ENCODE measurements at regions not wholly inside any gene's neighbourhood (a gene's known extent, or its start where the extent isn't known, plus 50 kb on each side); places are given as distances from the start of the nearest gene placed in this dataset.
A peak's percentile ranks its signal among the peaks of the same experiment; 100 is the strongest.
"Not testable (repeated sequence)": the region's sequence is repeated elsewhere in the genome, so short reads cannot be mapped to it uniquely, and the experiment has no call there.

DNA sequence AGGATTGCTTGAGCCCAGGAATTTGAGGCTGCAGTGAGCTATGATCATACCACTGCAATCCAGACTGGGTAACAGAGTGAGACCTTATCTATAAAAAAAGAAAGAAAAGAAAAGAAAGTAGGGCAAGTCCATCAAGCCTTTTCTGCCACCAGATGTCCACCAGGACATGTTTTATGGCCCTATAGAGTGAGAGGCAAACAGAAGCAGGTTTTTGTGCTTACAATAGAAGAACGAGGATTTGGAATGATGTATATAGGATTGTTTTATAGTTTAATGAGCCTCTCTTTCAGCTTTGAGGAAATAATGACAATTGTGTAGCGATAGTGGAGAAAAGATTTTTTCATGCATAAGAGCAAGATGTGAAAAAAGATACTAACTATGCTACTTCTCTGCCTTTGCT, 480.5 kb downstream of the KLF12 start:
- TF ChIP-seq, protein P1, sequence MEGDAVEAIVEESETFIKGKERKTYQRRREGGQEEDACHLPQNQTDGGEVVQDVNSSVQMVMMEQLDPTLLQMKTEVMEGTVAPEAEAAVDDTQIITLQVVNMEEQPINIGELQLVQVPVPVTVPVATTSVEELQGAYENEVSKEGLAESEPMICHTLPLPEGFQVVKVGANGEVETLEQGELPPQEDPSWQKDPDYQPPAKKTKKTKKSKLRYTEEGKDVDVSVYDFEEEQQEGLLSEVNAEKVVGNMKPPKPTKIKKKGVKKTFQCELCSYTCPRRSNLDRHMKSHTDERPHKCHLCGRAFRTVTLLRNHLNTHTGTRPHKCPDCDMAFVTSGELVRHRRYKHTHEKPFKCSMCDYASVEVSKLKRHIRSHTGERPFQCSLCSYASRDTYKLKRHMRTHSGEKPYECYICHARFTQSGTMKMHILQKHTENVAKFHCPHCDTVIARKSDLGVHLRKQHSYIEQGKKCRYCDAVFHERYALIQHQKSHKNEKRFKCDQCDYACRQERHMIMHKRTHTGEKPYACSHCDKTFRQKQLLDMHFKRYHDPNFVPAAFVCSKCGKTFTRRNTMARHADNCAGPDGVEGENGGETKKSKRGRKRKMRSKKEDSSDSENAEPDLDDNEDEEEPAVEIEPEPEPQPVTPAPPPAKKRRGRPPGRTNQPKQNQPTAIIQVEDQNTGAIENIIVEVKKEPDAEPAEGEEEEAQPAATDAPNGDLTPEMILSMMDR (IDR thresholded peaks at IDR 0.05; ENCODE audit: low read length, missing control alignments), result no peak
- no peak for DNase-seq (ENCODE audit: low read depth)
- H3K4me3 ChIP-seq (replicated peaks; ENCODE audit: low read depth, low read length), result no peak overlapping the region

DNA sequence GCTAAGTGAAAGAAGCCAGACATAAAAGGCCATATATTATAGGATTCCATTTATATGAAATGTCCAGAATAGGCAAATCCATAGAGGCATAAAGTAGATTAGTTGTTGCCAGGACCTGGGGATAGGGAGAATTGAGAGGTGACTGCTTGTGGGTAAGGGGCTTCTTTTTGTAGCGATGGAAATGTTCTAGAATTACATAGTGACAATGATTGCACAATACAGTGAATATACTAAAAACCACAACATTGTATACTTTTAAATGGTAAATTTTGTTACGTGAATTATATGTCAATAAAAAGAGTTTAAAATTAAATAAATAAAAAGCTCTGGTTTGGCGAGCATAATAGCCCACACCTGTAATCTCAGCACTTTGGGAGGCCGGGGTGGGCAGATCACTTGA, 486.8 kb downstream of the KLF12 start:
- DNase-seq (ENCODE audit: low read depth), result no peak
- TF ChIP-seq, protein P1 (IDR thresholded peaks at IDR 0.05; ENCODE audit: low read length, missing control alignments), result no peak
- H3K4me3 ChIP-seq (replicated peaks; ENCODE audit: low read depth, low read length), result no peak overlapping the region

DNA sequence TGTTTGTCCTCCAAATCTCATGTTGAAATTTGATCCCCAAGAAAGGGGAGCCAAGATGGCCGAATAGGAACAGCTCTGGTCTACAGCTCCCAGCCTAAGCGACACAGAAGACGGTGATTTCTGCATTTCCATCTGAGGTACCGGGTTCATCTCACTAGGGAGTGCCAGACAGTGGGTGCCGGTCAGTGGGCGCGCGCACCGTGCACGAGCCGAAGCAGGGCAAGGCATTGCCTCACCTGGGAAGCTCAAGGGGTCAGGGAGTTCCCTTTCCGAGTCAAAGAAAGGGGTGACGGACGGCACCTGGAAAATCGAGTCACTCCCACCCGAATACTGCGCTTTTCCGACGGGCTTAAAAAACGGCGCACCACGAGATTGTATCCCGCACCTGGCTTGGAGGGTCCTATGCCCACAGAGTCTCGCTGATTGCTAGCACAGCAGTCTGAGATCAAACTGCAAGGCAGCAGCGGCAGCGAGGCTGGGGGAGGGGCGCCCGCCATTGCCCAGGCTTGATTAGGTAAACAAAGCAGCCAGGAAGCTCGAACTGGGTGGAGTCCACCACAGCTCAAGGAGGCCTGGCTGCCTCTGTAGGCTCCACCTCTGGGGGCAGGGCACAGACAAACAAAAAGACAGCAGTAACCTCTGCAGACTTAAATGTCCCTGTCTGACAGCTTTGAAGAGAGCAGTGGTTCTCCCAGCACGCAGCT, 493.6 kb downstream of the KLF12 start:
- DNase-seq (ENCODE audit: low read depth), result not testable (repeated sequence)

DNA sequence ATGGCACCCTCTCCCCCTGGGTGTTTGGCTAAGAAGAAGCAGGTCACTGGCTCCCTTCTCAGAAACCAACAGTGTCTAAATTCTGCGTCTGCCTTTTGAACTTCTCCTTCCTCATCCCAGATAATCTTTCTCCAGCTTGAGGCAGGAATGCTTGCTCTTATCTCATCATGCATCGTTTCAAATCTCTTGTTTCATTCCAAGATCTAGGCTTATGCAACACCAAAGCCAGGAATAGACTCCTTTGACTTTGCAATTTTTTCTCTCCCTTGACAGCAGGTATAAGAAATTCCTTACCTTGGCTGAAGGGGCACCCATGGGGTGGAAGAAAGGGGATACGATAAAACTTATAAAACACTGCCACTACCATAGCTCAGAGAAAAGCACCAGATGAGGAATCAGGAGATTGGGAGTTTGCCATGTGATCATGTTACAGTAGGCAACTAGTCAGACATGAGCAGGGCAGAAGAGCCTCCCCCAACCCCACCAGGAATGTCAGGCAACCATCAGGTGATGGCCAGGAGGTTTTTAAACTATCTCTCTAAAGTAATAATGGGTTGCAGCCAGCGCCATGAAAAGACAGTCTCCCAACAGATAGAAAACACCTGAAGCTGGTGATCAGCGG, 498.9 kb downstream of the KLF12 start:
- TF ChIP-seq, protein P1 (IDR thresholded peaks at IDR 0.05; ENCODE audit: low read length, missing control alignments), result no peak

More for the DNA sequence above, 493.6 kb downstream of the KLF12 start:
- not testable (repeated sequence) for H3K4me3 ChIP-seq (replicated peaks; ENCODE audit: low read depth, low read length)

DNA sequence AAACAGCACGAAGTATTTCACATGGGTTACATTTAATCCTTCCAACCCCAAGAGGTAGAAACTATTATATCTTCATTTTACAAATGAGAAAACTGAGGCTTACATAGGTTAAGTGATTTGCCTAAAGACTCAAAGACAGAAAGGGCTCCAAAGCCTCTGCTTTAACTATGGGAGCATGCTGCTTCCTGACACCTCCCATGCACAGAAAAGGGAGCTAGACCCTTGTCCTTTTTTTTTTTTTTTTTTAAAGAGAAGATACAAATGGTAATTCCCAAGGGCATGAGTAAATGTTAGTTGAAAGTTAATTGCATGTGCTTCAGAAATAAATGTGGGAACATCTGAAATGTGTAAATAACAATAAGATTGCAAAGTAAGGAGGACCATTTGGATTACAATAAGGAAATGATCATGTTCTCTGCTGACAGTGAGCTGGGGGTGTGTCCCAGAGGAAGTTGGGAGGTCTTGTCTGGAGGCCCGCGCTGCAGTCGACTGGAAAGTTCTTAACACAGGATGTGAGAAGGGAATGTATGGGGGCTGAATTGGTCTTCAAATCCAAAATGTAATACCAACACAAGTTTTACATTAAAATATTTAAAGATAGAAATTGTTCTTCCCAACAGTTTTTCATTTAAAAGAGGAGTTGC, 500.3 kb downstream of the KLF12 start:
- TF ChIP-seq, protein P1 (IDR thresholded peaks at IDR 0.05; ENCODE audit: low read length, missing control alignments), result no peak
- peak; percentile 14 for DNase-seq (ENCODE audit: low read depth)
- no peak overlapping the region for H3K4me3 ChIP-seq (replicated peaks; ENCODE audit: low read depth, low read length)

More for the DNA sequence above, 498.9 kb downstream of the KLF12 start:
- no peak for DNase-seq (ENCODE audit: low read depth)
- no peak overlapping the region for H3K4me3 ChIP-seq (replicated peaks; ENCODE audit: low read depth, low read length)

DNA sequence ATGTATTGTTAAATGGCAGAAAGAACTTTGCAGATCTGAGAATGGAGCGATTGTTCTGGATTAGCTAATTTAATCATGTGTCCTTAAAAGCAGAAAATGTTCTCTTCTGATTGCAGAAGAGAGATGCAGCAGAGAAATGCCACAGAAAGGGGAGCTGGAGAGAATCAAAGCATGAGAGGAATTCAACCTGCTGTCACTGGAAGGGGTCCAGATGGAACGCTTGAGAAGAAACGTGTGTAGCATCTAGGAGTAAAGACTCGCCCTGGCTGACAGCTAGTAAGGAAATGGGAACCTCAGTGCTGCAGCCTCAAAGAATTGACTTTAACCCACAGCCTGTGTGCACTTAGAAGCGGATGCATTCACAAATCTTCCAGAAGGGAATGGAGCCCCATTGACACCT, 502.8 kb downstream of the KLF12 start:
- TF ChIP-seq, protein P1 (IDR thresholded peaks at IDR 0.05; ENCODE audit: low read length, missing control alignments), result no peak
- no peak overlapping the region for H3K4me3 ChIP-seq (replicated peaks; ENCODE audit: low read depth, low read length)
- DNase-seq (ENCODE audit: low read depth), result no peak

DNA sequence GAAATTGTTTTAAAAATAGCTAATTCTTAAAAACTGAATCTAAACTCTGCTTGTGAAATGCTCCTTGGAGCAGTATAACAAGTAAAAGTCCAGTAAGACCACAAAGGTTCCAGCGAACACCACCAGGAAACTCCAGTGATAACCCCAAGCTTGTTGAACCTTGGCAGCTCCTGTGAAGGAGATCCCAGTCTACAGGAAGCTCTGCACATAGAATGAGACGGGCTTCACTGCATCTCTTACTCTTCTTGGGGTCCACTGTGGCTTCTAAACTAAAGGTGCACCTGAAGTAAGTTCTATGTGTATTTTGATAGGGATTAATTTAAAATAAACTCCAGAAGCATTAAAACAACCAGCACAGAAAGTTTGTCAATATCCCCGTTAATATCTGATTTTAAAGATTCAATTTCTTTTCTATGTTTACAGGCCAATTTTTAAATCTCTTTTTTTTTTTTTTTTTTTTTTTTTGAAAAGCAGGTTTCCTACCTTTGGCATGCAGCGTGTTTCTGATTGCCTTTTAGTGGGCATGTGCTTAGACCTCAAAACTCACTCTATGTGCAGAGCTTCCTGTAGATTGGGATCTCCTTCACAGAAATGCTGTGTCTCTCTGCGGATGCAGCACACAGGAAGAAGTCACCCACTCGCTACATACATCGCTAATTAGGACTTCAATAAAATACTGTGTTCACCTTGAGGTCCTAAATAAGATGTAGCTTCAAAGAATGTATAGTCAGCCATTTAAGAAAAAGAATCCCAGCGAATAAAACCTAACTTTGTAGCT, 508.5 kb downstream of the KLF12 start:
- DNase-seq (ENCODE audit: low read depth), result no peak
- TF ChIP-seq, protein P1 (IDR thresholded peaks at IDR 0.05; ENCODE audit: low read length, missing control alignments), result no peak
- no peak overlapping the region for H3K4me3 ChIP-seq (replicated peaks; ENCODE audit: low read depth, low read length)

Measured in fibroblast of pulmonary artery (primary cell).